Mesodermal cell (in vitro differentiated cells): ENCODE measurements at regions not wholly inside any gene's neighbourhood (a gene's known extent, or its start where the extent isn't known, plus 50 kb on each side); places are given as distances from the start of the nearest gene placed in this dataset.

ENCODE experiments used
- H3K27ac ChIP-seq: 2 replicates; pipeline ENCODE4 v1.7.0; 2013; ENCODE audit warnings: mild to moderate bottlenecking, low read depth, low read length, moderate library complexity; ENCODE audit not compliant: severe bottlenecking
- H3K36me3 ChIP-seq: 2 replicates; pipeline ENCODE4 v1.7.1; 2013; ENCODE audit warnings: mild to moderate bottlenecking, low read length, moderate library complexity; ENCODE audit not compliant: control insufficient read depth, insufficient read depth
- H3K4me1 ChIP-seq: one replicate; pipeline ENCODE4 v1.7.1; 2013; ENCODE audit warnings: mild to moderate bottlenecking, low read length; ENCODE audit not compliant: insufficient read depth, control insufficient read depth, poor library complexity, severe bottlenecking
- H3K4me3 ChIP-seq: 2 replicates; pipeline ENCODE4 v1.7.0; 2013; ENCODE audit warnings: low read length, control low read depth, mild to moderate bottlenecking; ENCODE audit not compliant: insufficient read depth, poor library complexity, severe bottlenecking; ENCODE audit errors: extremely low read depth
- H3K9me3 ChIP-seq: 2 replicates; pipeline ENCODE4 v1.7.1; 2013; ENCODE audit warnings: mild to moderate bottlenecking, low read length, moderate library complexity; ENCODE audit not compliant: control insufficient read depth
- WGBS, 2 experiments: methylation state at CpG; one replicate each; pipeline ENCODE4 v1.1.5; 2013; ENCODE audit warnings: missing lambda C conversion rate in 2 of 2; ENCODE audit not compliant: insufficient coverage in 2 of 2; 5-methylcytosine and 5-hydroxymethylcytosine counted together

DNA sequence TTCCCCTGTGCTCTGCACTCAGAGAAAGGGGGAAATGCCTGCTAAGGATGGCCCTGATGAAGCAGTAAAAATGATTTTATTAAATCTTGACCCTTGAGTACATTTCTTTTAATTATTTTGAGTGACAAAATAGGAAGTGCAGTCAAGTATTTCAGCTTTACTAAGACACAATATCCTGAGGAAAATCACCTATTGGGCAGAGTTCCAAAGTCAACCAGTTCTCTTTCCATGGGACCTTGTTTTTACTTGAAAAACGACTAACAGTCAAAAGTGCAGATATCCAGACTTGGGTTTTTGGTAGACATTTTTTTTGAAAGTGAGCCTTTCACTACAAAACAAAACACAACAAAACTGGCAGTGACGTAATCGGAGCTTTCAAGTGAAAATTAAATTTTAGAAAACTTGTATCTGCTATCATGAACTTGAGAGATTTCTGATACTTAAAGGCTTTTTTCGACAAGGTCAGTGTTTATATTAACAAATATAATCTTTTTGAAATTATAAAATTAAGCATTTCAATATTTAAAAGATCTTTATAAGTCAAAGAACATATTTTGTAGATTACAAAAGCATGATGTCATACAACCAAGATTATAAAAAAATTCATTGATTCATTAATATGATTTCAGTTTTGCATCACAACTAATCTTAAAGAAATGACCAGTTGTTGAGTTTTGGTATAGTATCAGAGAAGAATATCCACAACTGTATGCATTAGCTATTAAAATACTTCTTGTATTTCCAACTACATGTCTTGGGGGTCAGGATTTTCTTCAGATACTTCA, 513.8 kb upstream of the AKR1E2 start:
- no peaks in the 10 kb centered on the region for H3K36me3 ChIP-seq
- whole genome bisulfite sequencing, 2 experiments, result no CpG with 5 or more reads among the region's 4 CpGs
- H3K9me3 ChIP-seq, result peaks cover 4% of the 10 kb centered on the region
- H3K4me1 ChIP-seq, result peaks cover 16% of the 10 kb centered on the region
- H3K27ac ChIP-seq, result no peak overlapping the region
- no peak overlapping the region for H3K4me3 ChIP-seq

DNA sequence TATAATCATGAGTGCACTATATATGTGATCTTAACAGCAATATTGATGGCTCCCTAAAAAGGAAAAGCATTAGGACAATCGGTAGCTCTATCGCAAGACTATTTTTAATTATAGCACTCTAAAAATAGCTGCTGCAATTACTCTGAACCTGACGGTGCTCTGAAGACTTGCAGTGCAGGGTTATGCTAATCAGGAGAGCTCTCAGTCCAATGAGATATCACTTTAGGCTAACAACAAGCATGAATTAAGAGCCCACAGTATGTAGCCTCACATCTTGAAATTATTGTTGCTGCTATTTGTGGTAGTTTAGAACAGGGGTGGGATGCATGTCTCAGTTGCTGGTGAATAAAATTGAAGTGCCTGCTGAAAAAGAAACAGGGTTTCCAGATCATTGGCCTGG, 515.8 kb upstream of the AKR1E2 start:
- Histone ChIP-seq H3K4me3 (no peak overlapping the region), H3K4me1 (no peaks in the 10 kb centered on the region), H3K27ac (no peak overlapping the region), H3K9me3 (peaks cover 4% of the 10 kb centered on the region), H3K36me3 (no peaks in the 10 kb centered on the region)
- WGBS, 2 experiments, result 75% methylated on average over 1 of the region's 3 CpGs; no CpG with 5 or more reads in 1 of the 2 experiments

- 67% methylated on average over 1 of the region's 1 CpG; no CpG with 5 or more reads in 1 of the 2 experiments for WGBS, 2 experiments
- Histone ChIP-seq H3K9me3 (no peaks in the 10 kb centered on the region), H3K4me1 (no peaks in the 10 kb centered on the region), H3K27ac (no peak overlapping the region), H3K4me3 (no peak overlapping the region), H3K36me3 (no peaks in the 10 kb centered on the region)
Observed at GRCh38 chr10:4307910-4308309, 518.1 kb upstream of the AKR1E2 start.

- Histone ChIP-seq H3K9me3 (no peaks in the 10 kb centered on the region), H3K27ac (no peak overlapping the region), H3K4me1 (no peaks in the 10 kb centered on the region), H3K4me3 (no peak overlapping the region), H3K36me3 (no peaks in the 10 kb centered on the region)
- WGBS, 2 experiments, result 93 to 96% methylated on average over 2 to 3 of the region's 3 CpGs
Observed at GRCh38 chr10:4306871-4307270, 519.1 kb upstream of the AKR1E2 start.

DNA sequence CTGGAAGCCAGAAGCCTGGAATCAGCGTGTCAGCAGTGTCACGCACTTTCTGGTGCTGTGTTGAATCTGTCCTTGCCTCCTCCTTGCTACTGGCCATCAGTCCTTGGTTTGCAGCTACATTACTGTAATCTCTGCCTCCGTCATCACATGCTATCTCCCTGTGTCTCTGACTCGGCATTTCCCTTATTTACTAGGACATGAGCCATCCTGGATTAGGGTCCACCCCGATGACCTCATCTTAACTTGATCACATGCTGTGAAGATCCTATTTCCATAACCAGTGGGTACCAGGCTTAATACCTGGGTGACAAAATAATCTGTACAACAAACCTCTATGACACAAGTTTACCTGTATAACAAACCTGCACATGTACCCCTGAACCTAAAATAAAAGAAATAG, 518.0 kb upstream of the KLF6 start:
- Histone ChIP-seq H3K36me3 (no peaks in the 10 kb centered on the region), H3K4me3 (no peak overlapping the region), H3K9me3 (no peaks in the 10 kb centered on the region), H3K4me1 (no peaks in the 10 kb centered on the region), H3K27ac (no peak overlapping the region)
- 83 to 86% methylated on average over 5 of the region's 5 CpGs for WGBS, 2 experiments

- Histone ChIP-seq H3K4me1 (no peaks in the 10 kb centered on the region), H3K4me3 (no peak overlapping the region), H3K27ac (no peak overlapping the region), H3K9me3 (no peaks in the 10 kb centered on the region), H3K36me3 (no peaks in the 10 kb centered on the region)
- WGBS, 2 experiments, result 83 to 86% methylated on average over 1 of the region's 6 CpGs
Observed at GRCh38 chr10:4301291-4302045, 516.5 kb upstream of the KLF6 start.

DNA sequence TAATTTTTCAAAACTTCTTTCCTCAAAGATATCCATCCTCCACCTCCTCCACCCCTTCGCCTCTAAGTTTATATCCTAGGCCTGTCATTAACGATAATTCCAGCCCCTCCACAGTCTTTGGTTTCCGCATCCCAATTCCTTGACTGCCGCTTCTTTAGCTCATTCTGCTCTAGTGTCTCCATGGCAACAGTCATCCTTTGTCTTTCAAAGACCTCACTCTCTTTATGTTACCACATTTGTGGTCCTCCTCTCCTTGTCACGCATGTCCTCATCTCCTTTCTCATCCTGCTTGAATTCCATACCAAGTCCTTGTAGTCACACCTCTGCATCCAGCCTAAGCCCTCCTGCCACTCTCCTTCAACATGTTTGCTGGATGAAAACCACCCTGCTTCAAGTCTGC, 511.2 kb upstream of the KLF6 start:
- Histone ChIP-seq H3K9me3 (no peaks in the 10 kb centered on the region), H3K27ac (no peak overlapping the region), H3K4me1 (no peaks in the 10 kb centered on the region), H3K4me3 (no peak overlapping the region), H3K36me3 (no peaks in the 10 kb centered on the region)
- 82 to 84% methylated on average over 5 of the region's 5 CpGs for WGBS, 2 experiments

DNA sequence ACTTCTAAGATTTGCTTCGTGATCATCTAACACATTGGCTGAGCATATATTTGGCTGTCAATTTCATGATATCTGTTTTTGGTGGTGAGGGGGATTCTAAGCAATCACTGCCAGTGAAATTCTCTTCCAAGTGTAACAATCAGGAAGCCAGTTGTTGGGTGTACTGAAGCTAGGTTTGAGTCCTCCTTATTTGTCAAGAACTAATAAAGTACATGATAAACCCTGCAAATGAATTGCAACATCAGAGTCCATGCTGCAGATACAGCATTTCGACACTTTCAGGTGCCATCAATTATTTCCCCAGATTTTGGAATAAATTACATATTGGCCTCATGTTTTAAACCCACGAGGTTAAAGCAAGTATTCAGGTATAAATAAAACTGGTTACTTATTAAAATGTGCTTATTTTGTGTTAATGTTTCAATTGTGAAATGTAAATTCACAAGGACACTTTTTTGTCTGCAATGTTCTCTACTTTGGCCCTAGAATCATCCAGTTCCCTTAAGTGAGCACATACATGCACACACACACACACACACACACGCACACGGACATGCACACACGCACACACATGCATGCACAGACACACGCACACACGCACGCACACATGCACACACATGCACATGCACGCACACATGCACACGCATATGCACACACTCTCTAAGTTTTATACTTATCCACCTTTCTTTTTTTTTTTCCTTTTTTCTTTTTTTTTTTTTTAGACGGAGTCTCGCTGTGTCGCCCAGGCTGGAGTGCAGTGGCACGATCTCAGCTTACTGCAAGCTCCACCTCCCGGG, 510.2 kb upstream of the KLF6 start:
- H3K4me3 ChIP-seq, result no peak overlapping the region
- no peak overlapping the region for H3K27ac ChIP-seq
- WGBS, 2 experiments, result 97 to 100% methylated on average over 5 to 9 of the region's 16 CpGs
- H3K9me3 ChIP-seq, result no peaks in the 10 kb centered on the region
- H3K36me3 ChIP-seq, result no peaks in the 10 kb centered on the region
- no peaks in the 10 kb centered on the region for H3K4me1 ChIP-seq

GRCh38 chr10:4294271-4294670, 509.3 kb upstream of the KLF6 start:
- Histone ChIP-seq H3K27ac (no peak overlapping the region), H3K4me3 (no peak overlapping the region), H3K9me3 (no peaks in the 10 kb centered on the region), H3K4me1 (no peaks in the 10 kb centered on the region), H3K36me3 (no peaks in the 10 kb centered on the region)
- WGBS, 2 experiments, result 75 to 86% methylated on average over 3 of the region's 5 CpGs

DNA sequence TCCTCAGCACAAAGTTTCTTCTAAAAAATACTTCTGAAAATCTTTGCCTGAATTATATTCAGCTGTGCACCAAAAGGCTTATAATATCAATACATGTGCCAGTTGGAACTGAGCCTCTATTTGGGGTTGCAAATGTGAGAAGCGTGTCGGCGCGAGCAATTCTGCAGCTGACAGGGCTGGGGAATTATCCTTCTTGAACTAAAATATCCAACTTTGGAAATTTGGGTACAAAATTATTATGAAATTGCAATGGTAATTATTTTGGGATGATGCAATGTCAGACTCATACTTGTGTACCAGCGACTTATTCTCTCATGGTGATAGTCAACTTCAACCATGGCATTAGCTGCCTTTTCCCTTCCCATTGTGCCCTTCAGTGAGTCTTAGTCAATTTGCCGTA, 507.0 kb upstream of the KLF6 start:
- 80% methylated on average over 5 of the region's 6 CpGs; no CpG with 5 or more reads in 1 of the 2 experiments for WGBS, 2 experiments
- Histone ChIP-seq H3K36me3 (no peaks in the 10 kb centered on the region), H3K27ac (no peak overlapping the region), H3K4me3 (no peak overlapping the region), H3K4me1 (no peaks in the 10 kb centered on the region), H3K9me3 (no peaks in the 10 kb centered on the region)
